WTC11 (cell line): ENCODE measurements at regions not wholly inside any gene's neighbourhood (a gene's known extent, or its start where the extent isn't known, plus 50 kb on each side); places are given as distances from the start of the nearest gene placed in this dataset.

Experiments
- ATAC-seq: fragments of 200-7000 bp; cut with Tn5 transposase; 2 replicates; pipeline ENCODE4 v1.10.0; 2021; ENCODE audit warnings: mild to moderate bottlenecking, moderate library complexity
- CTCF ChIA-PET: fragments of 300-600 bp; sonication (Branson Sonifier 250); formaldehyde crosslinking; loops from one replicate; lab custom pipeline; 2021; ENCODE audit warnings: antibody characterized with exemption; lab: Charles Lee
- POLR2A ChIA-PET: fragments of 350-600 bp; sonication (Branson Sonifier 250); formaldehyde crosslinking; loops from one replicate; lab custom pipeline; 2021; ENCODE audit warnings: antibody characterized with exemption; lab: Charles Lee
- DNase-seq: peaks from one replicate; pipeline ENCODE4 v3.0.0; 2021; ENCODE audit warnings: low spot score
- H3K27ac Mint-ChIP-seq: 2 replicates; pipeline ENCODE4 v1.8.0; 2021; ENCODE audit warnings: mixed read lengths
- H3K27me3 Mint-ChIP-seq: 2 replicates; pipeline ENCODE4 v1.8.0; 2021; ENCODE audit warnings: low read depth, mild to moderate bottlenecking, moderate library complexity, mixed read lengths
- H3K36me3 Mint-ChIP-seq: 2 replicates; pipeline ENCODE4 v1.8.0; 2021; ENCODE audit warnings: mixed read lengths
- H3K4me1 Mint-ChIP-seq: 2 replicates; pipeline ENCODE4 v1.8.0; 2022; ENCODE audit warnings: mixed read lengths
- H3K4me3 Mint-ChIP-seq: 2 replicates; pipeline ENCODE4 v1.8.0; 2021; ENCODE audit warnings: mild to moderate bottlenecking, moderate library complexity, mixed read lengths
- H3K9me3 Mint-ChIP-seq: 2 replicates; pipeline ENCODE4 v1.8.0; 2021; ENCODE audit warnings: mixed read lengths
- CREM ChIP-seq: sonication (generic); formaldehyde crosslinking; IDR thresholded peaks from 2 replicates; pipeline ENCODE4 v1.8.1; 2022; ENCODE audit warnings: mild to moderate bottlenecking, missing genetic modification reagents, moderate library complexity
- ELF4 ChIP-seq: sonication (generic); formaldehyde crosslinking; IDR thresholded peaks from 2 replicates; pipeline ENCODE4 v1.8.1; 2022; ENCODE audit warnings: low read depth, mild to moderate bottlenecking, moderate library complexity, missing genetic modification reagents
- ERG ChIP-seq: fragments of 250-450 bp; sonication (Bioruptor Pico); IDR thresholded peaks from 2 replicates; pipeline ENCODE4 v1.8.0; 2021; ENCODE audit warnings: mild to moderate bottlenecking
- KAT7 ChIP-seq: sonication (generic); formaldehyde crosslinking; IDR thresholded peaks from 2 replicates; pipeline ENCODE4 v1.8.1; 2023; ENCODE audit warnings: missing genetic modification reagents, mild to moderate bottlenecking, borderline replicate concordance
- MAX ChIP-seq: sonication (generic); formaldehyde crosslinking; IDR thresholded peaks from 2 replicates; pipeline ENCODE4 v1.8.0; 2022; ENCODE audit warnings: mild to moderate bottlenecking, missing genetic modification reagents
- NFATC4 ChIP-seq: fragments of 250-450 bp; sonication (Bioruptor Pico); IDR thresholded peaks from 2 replicates; pipeline ENCODE4 v1.9.0; 2021; ENCODE audit warnings: mild to moderate bottlenecking
- TCF7 ChIP-seq: sonication (generic); formaldehyde crosslinking; IDR thresholded peaks from 2 replicates; pipeline ENCODE4 v1.8.0; 2022; ENCODE audit warnings: mild to moderate bottlenecking, low read depth, missing genetic modification reagents, moderate library complexity
- TP53 ChIP-seq: sonication (generic); formaldehyde crosslinking; IDR thresholded peaks from 2 replicates; pipeline ENCODE4 v1.8.1; 2023; ENCODE audit warnings: mild to moderate bottlenecking, missing genetic modification reagents
- ZBTB21 ChIP-seq: sonication (generic); formaldehyde crosslinking; IDR thresholded peaks from 2 replicates; pipeline ENCODE4 v1.8.1; 2023; ENCODE audit warnings: mild to moderate bottlenecking, missing genetic modification reagents, borderline replicate concordance
- ZNF121 ChIP-seq: sonication (generic); formaldehyde crosslinking; IDR thresholded peaks from 2 replicates; pipeline ENCODE4 v1.8.0; 2023; ENCODE audit warnings: missing genetic modification reagents
- ZNF138 ChIP-seq: sonication (generic); formaldehyde crosslinking; conservative IDR thresholded peaks from 2 replicates; pipeline ENCODE4 v1.8.1; 2022; ENCODE audit warnings: mild to moderate bottlenecking, moderate library complexity, missing genetic modification reagents
- ZNF263 ChIP-seq: sonication (generic); formaldehyde crosslinking; IDR thresholded peaks from 2 replicates; pipeline ENCODE4 v1.8.1; 2022; ENCODE audit warnings: low read depth, mild to moderate bottlenecking, moderate library complexity, missing genetic modification reagents
- ZSCAN18 ChIP-seq: fragments of 250-450 bp; sonication (Bioruptor Pico); IDR thresholded peaks from 2 replicates; pipeline ENCODE4 v2.1.2; 2022; ENCODE audit warnings: mild to moderate bottlenecking, moderate library complexity
- TF ChIP-seq, protein P1 (sequence below): fragments of 250-450 bp; sonication (Bioruptor Pico); IDR thresholded peaks from 2 replicates; pipeline ENCODE4 v1.9.0; 2021; ENCODE audit warnings: moderate library complexity, mild to moderate bottlenecking, inconsistent platforms, borderline replicate concordance
- TF ChIP-seq, protein P2 (sequence below): sonication (generic); formaldehyde crosslinking; IDR thresholded peaks from 2 replicates; pipeline ENCODE4 v1.8.1; 2023; ENCODE audit warnings: mild to moderate bottlenecking, missing genetic modification reagents, borderline replicate concordance

- TF ChIP-seq, protein P1, sequence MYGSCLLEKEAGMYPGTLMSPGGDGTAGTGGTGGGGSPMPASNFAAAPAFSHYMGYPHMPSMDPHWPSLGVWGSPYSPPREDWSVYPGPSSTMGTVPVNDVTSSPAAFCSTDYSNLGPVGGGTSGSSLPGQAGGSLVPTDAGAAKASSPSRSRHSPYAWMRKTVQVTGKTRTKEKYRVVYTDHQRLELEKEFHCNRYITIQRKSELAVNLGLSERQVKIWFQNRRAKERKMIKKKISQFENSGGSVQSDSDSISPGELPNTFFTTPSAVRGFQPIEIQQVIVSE (CRISPR knock-in tag), result no peak
- TF ChIP-seq, protein P2, sequence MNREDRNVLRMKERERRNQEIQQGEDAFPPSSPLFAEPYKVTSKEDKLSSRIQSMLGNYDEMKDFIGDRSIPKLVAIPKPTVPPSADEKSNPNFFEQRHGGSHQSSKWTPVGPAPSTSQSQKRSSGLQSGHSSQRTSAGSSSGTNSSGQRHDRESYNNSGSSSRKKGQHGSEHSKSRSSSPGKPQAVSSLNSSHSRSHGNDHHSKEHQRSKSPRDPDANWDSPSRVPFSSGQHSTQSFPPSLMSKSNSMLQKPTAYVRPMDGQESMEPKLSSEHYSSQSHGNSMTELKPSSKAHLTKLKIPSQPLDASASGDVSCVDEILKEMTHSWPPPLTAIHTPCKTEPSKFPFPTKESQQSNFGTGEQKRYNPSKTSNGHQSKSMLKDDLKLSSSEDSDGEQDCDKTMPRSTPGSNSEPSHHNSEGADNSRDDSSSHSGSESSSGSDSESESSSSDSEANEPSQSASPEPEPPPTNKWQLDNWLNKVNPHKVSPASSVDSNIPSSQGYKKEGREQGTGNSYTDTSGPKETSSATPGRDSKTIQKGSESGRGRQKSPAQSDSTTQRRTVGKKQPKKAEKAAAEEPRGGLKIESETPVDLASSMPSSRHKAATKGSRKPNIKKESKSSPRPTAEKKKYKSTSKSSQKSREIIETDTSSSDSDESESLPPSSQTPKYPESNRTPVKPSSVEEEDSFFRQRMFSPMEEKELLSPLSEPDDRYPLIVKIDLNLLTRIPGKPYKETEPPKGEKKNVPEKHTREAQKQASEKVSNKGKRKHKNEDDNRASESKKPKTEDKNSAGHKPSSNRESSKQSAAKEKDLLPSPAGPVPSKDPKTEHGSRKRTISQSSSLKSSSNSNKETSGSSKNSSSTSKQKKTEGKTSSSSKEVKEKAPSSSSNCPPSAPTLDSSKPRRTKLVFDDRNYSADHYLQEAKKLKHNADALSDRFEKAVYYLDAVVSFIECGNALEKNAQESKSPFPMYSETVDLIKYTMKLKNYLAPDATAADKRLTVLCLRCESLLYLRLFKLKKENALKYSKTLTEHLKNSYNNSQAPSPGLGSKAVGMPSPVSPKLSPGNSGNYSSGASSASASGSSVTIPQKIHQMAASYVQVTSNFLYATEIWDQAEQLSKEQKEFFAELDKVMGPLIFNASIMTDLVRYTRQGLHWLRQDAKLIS (CRISPR knock-in tag), result no peak
- TF ChIP-seq, all 79 proteins: peak for 0
Measured at GRCh38 chr18:77862066-77862757, 612.6 kb downstream of the GALR1 start (continued).

DNA sequence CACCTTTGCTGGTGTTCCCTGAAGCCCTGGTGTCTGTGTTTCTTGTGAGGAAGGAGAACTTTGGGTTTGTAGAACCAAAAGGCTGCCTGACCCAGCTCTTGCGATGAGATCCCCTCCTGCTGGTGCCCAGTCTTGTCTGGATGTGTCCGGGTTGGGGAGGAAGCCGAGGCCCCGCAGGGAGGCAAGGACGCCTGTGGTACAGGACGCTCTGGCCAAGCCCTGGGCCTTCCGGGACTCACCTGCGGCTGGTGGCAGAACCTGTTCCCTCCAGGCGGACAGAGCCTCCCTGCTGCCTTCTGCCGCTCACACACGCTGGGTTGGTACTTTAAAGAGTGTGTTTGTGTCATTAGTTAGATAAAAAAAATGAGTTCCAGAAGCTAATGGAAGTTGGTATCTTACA lies 616.2 kb downstream of the GALR1 start:
- peaks cover 61% of the 10 kb centered on the region for H3K9me3 Mint-ChIP-seq
- CTCF ChIA-PET, result no interaction called here
- POLR2A ChIA-PET, result no interaction called here

DNA sequence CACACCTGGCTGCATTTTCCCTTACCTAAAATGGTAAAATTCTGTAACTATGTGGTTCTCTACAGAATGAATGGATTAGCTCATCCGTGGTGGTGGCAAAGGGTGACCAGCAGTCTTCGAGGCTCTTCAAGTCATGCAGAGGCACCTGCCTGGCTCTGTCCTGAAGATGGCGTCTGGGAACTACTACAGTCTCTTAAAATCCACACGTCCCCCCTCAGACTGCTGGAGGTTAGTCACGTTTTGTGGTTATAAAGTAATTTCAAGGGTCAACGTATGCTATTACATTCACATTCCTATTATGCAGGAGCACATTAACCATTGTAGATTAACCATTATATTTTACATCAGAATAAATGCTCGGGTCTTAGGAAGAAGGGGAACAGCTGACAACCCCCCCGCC lies 616.7 kb downstream of the GALR1 start:
- Mint-ChIP-seq H3K4me1 (no peaks in the 10 kb centered on the region), H3K9me3 (peaks cover 65% of the 10 kb centered on the region), H3K4me3 (no peak overlapping the region), H3K36me3 (peaks cover 20% of the 10 kb centered on the region), H3K27me3 (no peaks in the 10 kb centered on the region; the same call in 1 of the 2 replicates), H3K27ac (no peak overlapping the region)
- ATAC-seq (peak; percentile 38; the same call in 1 of the 2 replicates), DNase-seq (no peak)
- TF ChIP-seq MAX (CRISPR knock-in tag) (no peak), NFATC4 (CRISPR knock-in tag) (no peak), CREM (no peak), ERG (no peak), TP53 (CRISPR knock-in tag) (no peak), TCF7 (CRISPR knock-in tag) (no peak), ZNF121 (CRISPR knock-in tag) (no peak), KAT7 (CRISPR knock-in tag) (no peak), ZNF263 (no peak), ZNF138 (no peak), ELF4 (CRISPR knock-in tag) (no peak), ZSCAN18 (CRISPR knock-in tag) (no peak)
- TF ChIP-seq, protein P2 (CRISPR knock-in tag), result no peak
- ChIA-PET POLR2A (no interaction called here), CTCF (no interaction called here)

More for the DNA sequence above, 616.2 kb downstream of the GALR1 start:
- DNase-seq (no peak), ATAC-seq (no peak)
- Mint-ChIP-seq H3K4me1 (no peaks in the 10 kb centered on the region), H3K36me3 (peaks cover 17% of the 10 kb centered on the region), H3K27me3 (no peaks in the 10 kb centered on the region; the same call in 1 of the 2 replicates), H3K4me3 (no peak overlapping the region), H3K27ac (no peak overlapping the region)
- no peak for TF ChIP-seq ZBTB21 (CRISPR knock-in tag)
